DOHH2 (cell line): ENCODE measurements at regions not wholly inside any gene's neighbourhood (a gene's known extent, or its start where the extent isn't known, plus 50 kb on each side); places are given as distances from the start of the nearest gene placed in this dataset.

Experiments used
- EZH2phosphoT487 ChIP-seq: fragments of 200-600 bp; sonication (generic); IDR thresholded peaks from 2 replicates; pipeline ENCODE4 v1.6.1; 2017; ENCODE audit warnings: borderline replicate concordance, mild to moderate bottlenecking, antibody characterized with exemption, low read length, moderate library complexity, mixed read lengths
- TF ChIP-seq, protein P1 (sequence below): fragments of 200-600 bp; sonication (generic); IDR thresholded peaks from one replicate; pipeline ENCODE4 v1.5.1; 2014; ENCODE audit warnings: antibody characterized with exemption, mild to moderate bottlenecking, low read depth, low read length; ENCODE audit not compliant: poor library complexity, severe bottlenecking

DNA sequence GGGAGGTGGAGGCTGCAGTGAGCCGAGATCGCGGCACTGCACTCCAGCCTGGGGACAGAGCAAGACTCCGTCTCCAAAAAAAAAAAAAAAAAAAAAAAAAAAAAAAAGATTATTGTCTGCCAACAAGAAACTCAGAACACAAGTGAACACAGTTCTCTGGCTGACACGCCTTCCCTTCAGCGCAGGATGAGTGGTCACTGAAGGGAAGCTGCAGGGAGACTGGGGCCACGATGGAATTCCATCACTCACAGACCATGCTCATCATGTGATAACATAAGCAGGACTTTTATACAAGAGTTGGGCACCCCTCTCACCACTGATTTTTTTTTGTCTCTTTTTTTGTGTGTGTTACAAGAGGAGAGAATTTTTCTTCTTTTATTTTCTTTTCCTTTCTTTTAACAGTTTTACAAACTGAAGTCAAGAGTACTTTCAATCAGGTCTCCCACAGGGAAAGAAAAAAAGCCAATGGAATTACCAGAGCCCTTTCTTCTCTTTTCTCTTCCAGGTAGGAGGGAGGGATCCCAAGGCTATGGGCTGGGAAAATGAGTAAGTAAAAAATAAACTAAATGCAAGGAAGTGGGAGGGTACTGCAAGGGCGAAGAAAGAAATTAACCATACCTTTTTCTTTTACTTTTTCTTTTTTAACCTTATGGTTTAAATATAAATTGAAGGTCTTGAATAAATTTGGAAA lies 435.6 kb downstream of the GPM6A start:
- TF ChIP-seq, protein P1, sequence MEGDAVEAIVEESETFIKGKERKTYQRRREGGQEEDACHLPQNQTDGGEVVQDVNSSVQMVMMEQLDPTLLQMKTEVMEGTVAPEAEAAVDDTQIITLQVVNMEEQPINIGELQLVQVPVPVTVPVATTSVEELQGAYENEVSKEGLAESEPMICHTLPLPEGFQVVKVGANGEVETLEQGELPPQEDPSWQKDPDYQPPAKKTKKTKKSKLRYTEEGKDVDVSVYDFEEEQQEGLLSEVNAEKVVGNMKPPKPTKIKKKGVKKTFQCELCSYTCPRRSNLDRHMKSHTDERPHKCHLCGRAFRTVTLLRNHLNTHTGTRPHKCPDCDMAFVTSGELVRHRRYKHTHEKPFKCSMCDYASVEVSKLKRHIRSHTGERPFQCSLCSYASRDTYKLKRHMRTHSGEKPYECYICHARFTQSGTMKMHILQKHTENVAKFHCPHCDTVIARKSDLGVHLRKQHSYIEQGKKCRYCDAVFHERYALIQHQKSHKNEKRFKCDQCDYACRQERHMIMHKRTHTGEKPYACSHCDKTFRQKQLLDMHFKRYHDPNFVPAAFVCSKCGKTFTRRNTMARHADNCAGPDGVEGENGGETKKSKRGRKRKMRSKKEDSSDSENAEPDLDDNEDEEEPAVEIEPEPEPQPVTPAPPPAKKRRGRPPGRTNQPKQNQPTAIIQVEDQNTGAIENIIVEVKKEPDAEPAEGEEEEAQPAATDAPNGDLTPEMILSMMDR = no peak
- TF ChIP-seq EZH2phosphoT487 = no peak
